ENCODE measurements at regions not wholly inside any gene's neighbourhood (a gene's known extent, or its start where the extent isn't known, plus 50 kb on each side); places are given as distances from the start of the nearest gene placed in this dataset.

DNA sequence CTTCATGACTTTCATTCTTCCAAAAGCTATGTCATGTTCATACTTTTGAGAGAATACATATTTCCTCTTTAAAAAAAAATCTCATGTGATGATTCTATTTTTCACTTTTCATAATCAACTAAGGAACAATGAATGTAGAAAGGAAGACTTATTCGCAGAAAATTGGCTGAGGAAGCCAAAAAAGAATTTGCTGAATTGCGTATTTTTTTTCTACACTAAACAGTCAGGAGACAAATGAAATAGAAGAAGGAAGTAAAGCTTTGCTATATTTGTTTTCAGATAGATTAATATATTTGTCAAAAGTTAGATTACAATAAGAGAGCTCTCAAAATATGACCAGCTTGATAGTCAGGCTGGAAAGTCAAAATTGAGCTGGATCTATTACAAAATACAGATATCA lies 504.2 kb downstream of the ANXA1 start:
- no peak for DNase-seq (ENCODE audit: low read depth)

DNA sequence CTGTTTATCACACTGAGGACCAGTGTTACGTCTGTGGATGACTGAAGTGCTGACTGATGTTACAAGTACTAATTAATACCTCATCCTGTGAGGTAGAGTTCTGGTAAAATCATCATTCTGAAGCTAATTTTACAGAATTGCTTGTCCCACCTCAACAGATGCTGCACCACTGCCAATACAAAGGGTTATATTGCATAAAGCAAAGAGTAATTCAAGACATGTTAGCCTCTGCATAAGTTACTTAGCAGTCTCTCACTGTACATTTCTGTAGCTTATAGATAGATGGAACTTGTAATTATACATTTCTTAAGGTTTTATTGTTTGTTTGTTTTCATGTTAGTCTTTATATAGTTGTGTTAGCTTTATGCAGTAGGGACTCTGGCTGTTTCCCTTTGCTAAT lies 513.6 kb downstream of the ANXA1 start:
- no peak for DNase-seq (ENCODE audit: low read depth)

DNA sequence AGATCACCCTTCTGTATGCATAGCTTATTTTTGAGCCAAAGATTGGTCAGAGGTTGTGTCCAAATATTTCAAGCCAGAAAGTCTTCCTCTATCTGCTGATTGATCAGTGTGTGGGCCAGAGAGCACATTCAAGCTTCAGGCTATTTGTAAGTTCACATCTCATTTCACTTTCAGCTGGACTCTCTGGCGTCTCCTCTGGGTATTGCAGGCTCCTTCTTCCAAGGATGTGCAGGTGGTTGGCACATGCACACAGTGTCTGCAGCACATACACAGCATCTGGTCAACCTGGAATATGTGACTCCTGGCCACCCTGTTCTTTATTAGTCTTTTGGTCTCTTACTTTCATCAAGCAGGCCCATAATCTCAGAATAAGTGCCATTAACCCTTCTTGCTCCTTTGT lies 516.1 kb downstream of the ANXA1 start:
- DNase-seq (ENCODE audit: low read depth) = no peak

DNA sequence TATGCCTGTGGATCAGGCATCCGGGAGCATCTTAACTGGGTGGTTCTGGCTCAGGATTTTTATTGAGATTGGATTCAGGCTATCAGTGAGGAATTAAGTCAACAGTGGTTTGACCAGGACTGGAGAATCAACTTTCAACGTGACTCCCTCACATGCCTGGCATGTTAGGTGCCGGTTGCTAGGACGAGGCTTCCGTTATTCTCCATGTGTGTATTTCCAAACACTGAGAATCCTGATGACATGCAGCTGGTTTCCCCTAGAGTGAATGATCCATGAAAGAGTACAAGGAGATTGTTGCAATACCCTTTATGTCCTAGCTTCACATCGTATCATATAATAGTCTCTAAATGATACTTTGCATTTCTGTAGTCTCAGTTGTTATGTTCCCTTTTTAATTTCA lies 529.2 kb downstream of the ANXA1 start:
- DNase-seq (ENCODE audit: low read depth) = no peak

DNA sequence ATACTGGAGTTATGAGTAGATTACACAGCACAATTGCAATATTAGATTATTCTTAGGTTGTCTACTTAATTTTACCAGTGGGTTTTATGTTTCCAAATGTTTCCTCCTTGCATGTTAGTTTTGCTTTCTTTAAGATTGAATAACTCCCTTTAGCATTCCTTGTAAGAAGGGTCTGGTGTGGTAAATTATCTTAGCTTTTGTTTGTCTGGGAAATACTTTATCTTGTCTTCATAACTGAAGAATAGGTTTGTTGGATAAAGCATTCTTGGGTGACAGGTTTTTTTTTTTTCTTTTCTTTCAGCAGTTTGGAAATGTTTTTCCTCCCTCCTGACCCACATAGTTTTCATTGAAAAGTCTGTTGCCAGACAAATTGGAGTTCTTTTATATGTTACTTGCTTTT lies 531.1 kb downstream of the ANXA1 start:
- no peak for DNase-seq (ENCODE audit: low read depth)

DNA sequence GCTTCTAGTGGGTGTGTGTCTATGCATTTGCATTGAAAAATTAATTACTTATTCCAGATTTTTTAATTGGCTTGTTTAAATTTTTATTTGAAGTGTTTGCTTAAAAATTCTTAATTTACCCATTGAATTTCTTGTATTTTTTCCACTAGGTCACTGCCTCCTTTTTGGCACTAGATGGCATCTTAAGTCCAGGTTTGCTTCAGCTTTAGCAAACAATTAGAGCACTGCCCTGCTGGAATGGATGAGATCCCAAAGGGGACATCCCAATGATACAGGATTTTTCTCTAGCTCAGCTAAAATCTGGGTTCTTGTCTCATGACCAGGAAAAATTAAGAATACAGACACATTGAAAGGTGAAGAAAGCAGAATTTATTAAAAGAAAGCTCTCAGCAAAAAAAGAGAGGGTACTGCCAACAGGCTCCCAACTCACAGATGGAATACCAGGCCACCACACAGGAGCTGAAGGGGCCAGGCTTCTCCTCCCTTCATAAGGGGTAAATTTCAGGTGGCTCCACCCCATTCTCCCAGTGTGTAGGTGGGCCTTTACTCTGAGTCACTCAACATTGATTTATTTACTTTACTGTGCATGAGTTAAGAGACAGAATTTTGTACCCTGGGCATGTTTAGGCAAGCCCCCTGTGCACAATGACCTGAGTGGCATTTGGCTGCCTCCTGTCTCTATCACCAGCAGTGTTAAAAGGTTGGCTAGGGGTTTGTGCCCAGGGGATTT lies 532.4 kb downstream of the ANXA1 start:
- no peak for DNase-seq (ENCODE audit: low read depth)

DNA sequence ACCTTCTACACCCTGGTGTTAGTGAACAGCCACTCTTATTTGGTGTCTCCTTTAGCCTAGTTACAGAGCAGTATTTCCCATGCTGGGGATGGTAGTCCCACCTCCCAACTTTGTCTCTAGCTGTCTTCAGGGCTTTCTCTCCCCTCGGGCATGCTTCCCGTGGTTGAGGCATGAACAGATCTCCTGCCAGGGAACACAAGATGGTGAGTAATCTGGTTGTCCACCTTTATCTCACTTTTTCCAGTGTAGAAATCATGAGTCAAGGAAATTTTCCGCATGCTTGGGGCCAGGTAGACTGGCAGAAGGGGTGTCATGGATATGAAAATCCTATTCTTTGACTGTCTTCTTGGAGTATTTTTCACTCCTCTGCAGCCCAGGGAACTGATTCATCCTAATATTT lies 532.9 kb downstream of the ANXA1 start:
- no peak for DNase-seq (ENCODE audit: low read depth)

DNA sequence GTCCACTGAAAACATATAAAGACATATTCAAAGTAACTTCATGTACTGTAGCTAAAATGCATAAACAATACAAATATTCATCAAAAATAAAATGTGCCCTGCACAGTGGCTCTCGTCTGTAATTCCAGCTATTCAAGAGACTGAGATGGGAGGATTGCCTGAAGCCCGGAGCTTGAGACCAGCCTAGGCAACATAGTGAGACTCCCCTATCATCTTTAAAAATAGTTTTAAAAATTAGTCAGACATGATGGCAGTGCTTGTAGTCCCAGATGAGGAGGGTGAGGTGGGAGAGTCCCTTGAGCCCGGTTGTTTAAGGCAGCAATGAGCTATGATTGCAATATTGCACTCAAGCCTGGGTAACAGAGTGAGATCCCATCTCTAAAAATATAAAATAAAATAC lies 534.1 kb downstream of the ANXA1 start:
- no peak for DNase-seq (ENCODE audit: low read depth)

DNA sequence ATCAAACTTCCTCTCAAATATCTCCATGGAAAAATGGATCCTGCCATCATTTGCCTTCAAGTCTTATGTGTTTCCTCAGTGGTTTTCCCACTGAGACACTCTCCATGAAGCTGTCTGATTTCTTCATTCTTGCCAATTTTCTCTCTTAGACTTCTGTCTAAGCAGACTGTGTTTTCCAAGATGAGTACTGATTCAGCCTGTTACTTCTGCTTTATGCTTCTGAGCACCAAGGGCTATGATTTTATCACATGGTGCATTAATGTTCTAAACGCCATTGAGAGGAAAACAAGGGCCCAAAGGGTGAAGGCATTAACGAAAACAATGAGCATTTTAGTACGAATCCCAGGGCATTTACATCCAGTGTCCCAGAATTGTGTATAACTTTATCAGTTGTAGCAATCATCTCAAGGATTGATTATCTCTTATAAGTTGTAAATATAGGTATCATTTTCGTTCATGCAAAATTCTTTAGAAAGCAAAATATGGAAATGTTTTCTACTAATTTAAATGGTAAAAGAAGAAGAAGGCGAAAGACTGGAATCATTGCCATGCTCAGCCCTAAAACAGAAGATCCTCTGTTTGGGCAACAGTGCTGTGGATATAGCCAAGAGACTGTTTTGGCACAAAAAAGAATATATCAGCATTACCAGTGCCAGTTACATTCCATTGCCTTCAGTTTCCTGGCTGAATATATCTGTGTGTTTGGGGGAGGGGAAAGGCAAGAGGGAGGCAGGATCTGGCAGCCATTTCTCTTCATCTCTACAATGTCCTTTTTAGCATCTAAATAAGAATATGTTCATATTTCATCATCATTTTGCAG lies 537.6 kb downstream of the ANXA1 start:
- no peak for DNase-seq (ENCODE audit: low read depth)

DNA sequence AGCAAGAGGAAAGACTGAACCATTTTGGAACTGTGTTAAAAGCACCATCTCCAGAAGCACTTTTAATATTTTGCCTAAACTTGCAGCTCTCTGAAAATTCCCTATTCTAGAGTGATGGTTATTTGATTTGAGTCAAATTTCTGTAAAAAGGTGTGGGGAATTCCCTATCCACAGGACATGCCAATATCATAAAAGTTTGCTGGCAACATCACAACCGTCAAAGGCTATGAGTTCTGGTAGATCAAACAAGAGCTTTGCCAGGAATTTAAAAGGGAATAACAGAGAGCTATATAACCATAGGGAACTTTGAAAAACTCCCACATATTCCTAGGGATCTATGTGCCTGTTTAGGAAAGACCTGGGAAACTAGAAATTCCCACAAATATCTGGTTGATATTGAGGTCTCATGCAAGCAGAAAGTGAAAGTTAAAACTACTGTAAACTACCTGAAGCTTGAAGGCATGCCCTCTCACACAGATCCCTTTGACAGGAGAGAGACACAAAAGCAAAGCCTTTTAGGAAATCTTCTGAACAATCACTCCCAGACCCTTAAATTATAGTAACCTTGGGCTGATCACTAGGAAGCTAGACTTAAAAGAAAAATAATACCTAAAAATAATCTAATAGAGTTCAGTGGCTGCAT lies 549.9 kb downstream of the ANXA1 start:
- no peak for DNase-seq (ENCODE audit: low read depth)

DNA sequence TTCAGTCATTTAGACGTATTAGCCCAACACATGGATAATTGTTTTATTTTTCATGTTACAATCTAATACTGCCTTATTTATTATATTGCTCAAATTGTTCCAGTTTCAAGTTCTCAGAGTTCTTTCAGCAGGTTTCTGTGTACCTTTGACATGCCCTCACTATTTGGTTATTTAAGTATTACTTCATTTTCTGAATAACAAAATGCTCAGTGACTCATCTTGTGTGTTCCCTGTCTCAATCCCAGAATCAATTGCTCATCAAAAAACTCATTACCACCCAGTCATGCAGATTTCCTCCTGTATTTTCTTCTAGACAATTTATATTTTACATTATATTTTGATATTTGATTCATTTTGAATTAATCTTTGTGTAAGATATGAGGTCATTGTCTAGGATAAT lies 562.6 kb downstream of the ANXA1 start:
- no peak for DNase-seq (ENCODE audit: low read depth)

DNA sequence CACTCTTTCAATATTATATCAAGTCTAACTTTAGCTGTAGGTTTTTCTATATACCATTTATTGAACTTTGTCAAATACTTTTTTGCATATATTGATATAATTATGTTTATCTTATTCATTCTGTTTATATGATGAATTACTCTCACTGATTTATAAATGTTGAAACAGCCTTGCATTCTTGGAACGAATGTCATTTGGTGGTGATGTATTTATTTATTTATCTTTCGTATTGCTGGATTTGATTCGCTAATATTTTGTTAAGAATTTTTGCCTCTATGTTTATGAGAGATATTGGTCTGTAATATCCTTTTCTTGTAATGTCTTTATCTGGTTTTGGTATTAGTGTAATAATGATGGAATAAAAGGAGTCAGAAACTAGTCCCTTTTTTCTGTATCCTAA lies 563.9 kb downstream of the ANXA1 start:
- DNase-seq (ENCODE audit: low read depth) = no peak

DNA sequence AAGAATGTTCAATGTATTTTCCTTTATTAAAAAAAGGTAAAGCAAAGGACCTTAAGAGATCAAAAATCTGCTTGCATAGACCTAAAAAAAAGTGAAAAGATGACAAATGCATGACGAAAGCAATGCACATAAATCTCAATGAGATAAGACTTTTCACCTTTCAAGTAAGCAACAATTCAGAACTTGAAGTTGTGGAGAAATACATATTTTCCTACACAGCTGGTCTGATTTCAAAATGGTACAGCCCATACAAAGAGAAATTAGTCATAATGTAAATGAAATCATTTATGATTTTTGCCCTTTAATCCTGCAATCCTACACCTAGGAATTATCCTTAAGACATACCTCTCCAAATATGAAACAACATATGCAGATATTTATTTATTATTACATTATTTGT lies 568.0 kb downstream of the ANXA1 start:
- no peak for DNase-seq (ENCODE audit: low read depth)

DNA sequence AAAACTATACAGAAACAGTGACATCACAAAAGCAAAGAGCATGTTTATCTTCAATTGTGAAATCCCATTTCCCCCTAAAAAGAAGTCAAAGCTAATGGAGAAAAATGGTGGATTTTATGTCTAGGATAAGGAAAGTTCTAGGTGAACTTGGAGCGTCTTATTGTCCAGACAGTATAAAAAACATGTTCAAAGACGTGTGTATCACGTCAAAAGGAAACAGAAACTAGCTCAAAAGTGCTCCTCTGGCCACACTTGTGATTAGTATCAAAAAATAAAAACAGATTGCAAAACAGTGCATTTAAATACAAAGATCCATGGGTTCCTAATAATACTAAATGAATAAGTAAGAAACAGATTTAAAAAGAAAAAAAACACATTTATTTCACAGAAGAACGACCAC lies 568.9 kb downstream of the ANXA1 start:
- no peak for DNase-seq (ENCODE audit: low read depth)

DNA sequence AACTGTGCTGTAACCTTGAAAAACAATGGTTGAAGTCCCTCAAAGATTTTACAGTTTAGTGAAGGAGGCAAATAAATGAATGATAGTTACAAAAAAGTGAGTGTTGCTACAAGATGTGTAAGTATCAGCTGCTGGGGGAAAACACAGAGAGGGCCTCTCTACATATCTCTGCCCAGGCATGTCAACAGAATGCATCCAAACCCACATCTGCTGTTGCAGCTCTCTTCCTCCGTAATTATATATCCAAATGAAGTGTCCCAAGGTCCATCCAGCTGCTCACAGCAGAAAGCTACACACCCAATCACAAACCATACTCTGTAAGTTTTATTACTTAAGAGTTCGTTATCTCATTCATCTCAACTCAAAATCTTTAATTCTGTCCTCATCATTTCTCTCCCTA lies 584.6 kb downstream of the ANXA1 start:
- DNase-seq (ENCODE audit: low read depth) = no peak

DNA sequence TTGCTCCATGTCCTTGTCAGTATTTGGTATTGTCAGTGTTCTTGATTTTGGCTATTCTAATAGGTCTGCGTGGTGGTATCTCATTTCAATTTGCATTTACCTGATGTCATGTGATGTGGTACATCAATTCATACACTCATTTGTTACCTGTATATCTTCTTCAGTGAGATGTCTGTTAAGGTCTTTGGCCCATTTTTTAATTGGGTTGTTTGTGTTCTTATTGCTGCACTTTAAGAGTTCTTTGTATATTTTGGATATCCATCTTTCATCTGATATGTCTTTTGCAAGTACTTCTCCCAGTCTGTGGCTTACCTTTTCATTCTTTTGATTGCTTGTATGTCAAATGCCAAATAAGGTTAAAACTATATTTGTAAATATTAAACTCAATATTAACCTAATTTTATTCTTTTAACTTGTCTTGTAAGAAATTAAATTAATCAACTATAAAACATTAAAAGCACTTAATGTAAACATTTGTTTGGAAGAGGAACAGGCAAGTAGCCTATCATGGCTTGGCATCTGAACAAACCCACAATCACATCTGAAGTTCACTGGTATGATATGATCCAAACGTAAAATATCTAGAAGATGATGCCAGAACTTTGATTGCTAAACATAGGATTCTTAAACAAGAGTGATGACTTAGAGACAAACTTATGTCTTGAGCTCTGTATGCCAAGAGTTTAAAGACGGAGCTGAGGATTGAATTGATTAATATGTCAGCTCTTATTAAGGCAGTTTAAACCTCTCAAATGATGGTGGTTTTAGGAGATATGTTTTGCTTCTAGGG lies 587.3 kb downstream of the ANXA1 start:
- DNase-seq (ENCODE audit: low read depth) = no peak

DNA sequence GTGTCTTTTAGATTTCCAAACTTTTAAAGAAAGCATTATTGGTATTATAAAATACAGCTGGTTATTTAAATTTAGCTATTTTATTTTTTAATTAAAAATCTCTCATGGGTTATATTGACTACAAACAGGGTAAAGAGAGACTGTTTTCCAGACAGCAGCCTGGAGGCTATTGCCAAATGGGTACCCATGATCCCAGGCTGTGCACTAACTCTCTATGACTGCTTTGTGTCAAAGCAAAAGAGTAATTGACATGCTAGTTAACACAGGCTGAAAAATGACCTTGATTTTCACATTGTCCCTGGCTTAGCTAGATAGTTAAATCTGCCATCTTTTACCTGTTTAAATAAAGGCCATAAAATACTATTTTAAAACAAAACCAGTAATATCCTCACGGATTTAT lies 589.7 kb downstream of the ANXA1 start:
- no peak for DNase-seq (ENCODE audit: low read depth)

DNA sequence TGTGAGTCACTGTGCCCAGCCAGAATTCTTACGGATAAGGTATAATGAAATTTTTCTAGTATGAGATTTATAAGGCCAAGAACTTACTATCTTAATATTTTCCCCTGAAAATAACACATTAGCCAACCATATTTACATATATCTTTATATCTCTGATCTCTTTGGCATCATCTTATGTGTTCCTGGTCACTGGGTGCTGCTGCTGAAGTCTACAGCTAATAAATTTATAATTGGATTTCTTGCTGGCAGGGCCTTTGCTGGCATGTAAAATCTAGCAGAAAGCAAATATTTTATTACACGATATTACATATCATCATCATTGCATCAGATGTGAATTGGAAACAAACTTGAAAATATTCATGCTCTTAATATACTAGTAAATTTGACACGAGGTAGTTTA lies 590.7 kb downstream of the ANXA1 start:
- no peak for DNase-seq (ENCODE audit: low read depth)

DNA sequence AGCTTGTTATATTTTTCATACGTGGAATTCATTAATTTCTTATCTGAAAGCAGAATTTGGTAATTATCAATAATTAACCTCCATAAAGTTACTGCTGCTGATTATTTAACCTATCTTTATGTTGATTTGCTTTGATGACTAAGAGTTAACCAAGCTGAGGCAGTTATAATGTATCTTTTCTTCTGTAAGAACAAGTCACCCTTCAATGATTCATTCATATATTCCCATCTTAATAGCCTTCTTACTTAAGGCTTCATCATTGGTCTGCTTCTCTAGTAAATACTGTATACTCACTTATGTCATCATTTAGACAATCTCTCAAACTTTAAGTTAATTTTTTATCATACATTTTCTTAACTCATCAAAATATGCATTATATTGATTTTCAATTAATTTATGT lies 592.2 kb downstream of the ANXA1 start:
- no peak for DNase-seq (ENCODE audit: low read depth)

DNA sequence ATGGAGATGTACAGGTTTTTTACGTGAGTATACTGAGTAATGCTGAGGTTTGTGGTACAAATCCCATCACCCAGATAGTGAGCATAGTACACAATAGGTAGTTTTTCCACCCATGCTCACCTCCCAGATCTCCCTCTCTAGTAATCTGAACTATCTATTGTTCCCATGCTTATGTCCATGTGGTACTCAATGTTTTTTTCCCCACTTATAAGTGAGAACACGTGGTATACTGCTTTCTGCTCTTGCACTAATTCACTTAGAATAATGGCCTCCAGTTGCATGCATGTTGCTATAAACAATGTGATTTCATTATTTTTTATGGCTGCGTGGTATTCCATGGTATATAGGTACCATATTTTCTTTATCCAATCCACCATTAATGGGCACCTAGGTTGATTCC lies 593.9 kb downstream of the ANXA1 start:
- no peak for DNase-seq (ENCODE audit: low read depth)

DNA sequence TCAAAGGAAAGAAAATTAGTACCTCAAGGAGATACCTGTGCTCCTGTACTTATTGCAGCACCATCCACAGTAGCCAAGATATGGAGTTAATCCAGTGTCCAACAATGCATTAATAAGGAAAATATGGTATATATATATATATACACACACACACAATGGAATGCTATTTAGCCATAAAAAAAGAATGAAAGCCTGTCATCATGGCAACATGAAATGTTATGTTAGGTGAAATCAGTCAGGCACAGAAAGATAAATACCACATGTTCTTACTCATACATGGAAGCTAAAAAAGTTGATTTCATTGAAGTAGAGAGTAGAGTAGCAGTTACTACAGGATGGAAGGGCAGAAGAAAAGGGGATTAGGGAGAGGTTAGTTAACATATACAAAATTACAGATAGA lies 601.5 kb downstream of the ANXA1 start:
- no peak for DNase-seq (ENCODE audit: low read depth)

DNA sequence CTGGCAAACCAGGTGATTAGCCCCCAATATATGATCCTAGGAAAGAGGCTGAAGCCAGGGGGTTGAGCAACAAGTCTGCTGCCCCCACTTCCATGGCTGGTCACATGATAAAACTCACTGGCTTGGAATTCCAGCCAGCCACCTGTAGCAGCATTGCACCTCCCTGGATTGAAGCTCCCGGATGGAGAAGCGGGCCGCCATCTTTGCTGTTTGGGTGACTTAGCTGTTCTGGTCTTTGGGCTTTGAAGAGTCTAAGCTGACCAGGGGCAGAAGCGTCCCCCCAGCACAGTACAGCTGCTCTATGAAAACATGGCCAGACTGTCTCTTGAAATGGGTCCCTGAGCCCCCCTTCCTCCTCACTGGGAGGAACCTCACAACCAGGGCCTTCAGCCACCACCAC lies 610.2 kb downstream of the ANXA1 start:
- no peak for DNase-seq (ENCODE audit: low read depth)

DNA sequence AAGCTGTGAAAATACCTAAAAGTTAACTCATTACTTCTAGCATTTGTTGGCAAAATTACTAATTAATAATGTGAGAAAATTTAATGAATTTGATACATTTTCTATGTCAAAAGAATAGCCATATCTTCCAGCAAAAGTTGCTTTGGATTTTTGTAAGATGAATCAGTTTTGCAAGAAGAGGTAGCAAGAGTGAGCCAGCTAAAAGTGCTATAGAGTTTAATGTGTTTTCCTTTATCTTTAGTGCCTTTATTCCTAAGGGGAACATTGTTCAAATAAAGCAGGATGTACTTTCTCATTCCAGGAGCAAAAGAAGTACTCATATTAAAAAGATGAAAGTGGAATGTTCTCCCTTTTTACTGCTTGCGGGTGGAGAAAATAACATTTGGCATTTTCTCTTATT lies 622.2 kb downstream of the ANXA1 start:
- no peak for DNase-seq (ENCODE audit: low read depth)
